ENCODE measurements at regions not wholly inside any gene's neighbourhood (a gene's known extent, or its start where the extent isn't known, plus 50 kb on each side); places are given as distances from the start of the nearest gene placed in this dataset.

GRCh38 chr11:133723056-133723455 is 122.3 kb downstream of the SPATA19 start:
- TF ChIP-seq CTCF (conservative IDR thresholded peaks at IDR 0.05) (no peak), ZFX (IDR thresholded peaks at IDR 0.05) (no peak)
- no peak overlapping the region for H3K27ac ChIP-seq

GRCh38 chr11:133720951-133721350 is 124.4 kb downstream of the SPATA19 start:
- no peak for TF ChIP-seq CTCF (conservative IDR thresholded peaks at IDR 0.05)
- no peak for TF ChIP-seq ZFX (IDR thresholded peaks at IDR 0.05)
- H3K27ac ChIP-seq: no peak overlapping the region

GRCh38 chr11:133719532-133720235 is 125.6 kb downstream of the SPATA19 start:
- H3K27ac ChIP-seq: no peak overlapping the region
- no peak for TF ChIP-seq ZFX (IDR thresholded peaks at IDR 0.05)
- no peak for TF ChIP-seq CTCF (conservative IDR thresholded peaks at IDR 0.05)

GRCh38 chr11:133718831-133719230 is 126.5 kb downstream of the SPATA19 start:
- no peak overlapping the region for H3K27ac ChIP-seq
- TF ChIP-seq CTCF (conservative IDR thresholded peaks at IDR 0.05) (no peak), ZFX (IDR thresholded peaks at IDR 0.05) (no peak)

GRCh38 chr11:133718238-133718637 is 127.1 kb downstream of the SPATA19 start:
- no peak overlapping the region for H3K27ac ChIP-seq
- TF ChIP-seq CTCF (conservative IDR thresholded peaks at IDR 0.05) (no peak), ZFX (IDR thresholded peaks at IDR 0.05) (no peak)

GRCh38 chr11:133716602-133717001 is 128.7 kb downstream of the SPATA19 start:
- H3K27ac ChIP-seq: no peak overlapping the region
- TF ChIP-seq ZFX (IDR thresholded peaks at IDR 0.05) (no peak), CTCF (conservative IDR thresholded peaks at IDR 0.05) (no peak)

GRCh38 chr11:133715602-133716001 is 129.7 kb downstream of the SPATA19 start:
- TF ChIP-seq ZFX (IDR thresholded peaks at IDR 0.05) (no peak), CTCF (conservative IDR thresholded peaks at IDR 0.05) (no peak)
- no peak overlapping the region for H3K27ac ChIP-seq

All from C4-2B (cell line).